NT2/D1 (cell line): ENCODE measurements at regions not wholly inside any gene's neighbourhood (a gene's known extent, or its start where the extent isn't known, plus 50 kb on each side); places are given as distances from the start of the nearest gene placed in this dataset.

Experiments
- DNase-seq: peaks from one replicate; pipeline ENCODE4 v3.0.0-alpha.2; 2011; ENCODE audit warnings: low read depth, low spot score
- H3K27me3 ChIP-seq: 2 replicates; pipeline ENCODE4 v1.6.0; 2011; ENCODE audit warnings: mild to moderate bottlenecking; ENCODE audit not compliant: insufficient read length, insufficient read depth
- H3K36me3 ChIP-seq: 2 replicates; pipeline ENCODE4 v1.6.1; 2011; ENCODE audit warnings: mild to moderate bottlenecking, low read length, mixed read lengths; ENCODE audit not compliant: insufficient read depth, insufficient read length
- H3K4me1 ChIP-seq: 2 replicates; pipeline ENCODE4 v1.5.1; 2011; ENCODE audit not compliant: insufficient read depth, insufficient read length
- H3K4me3 ChIP-seq: 2 replicates; pipeline ENCODE4 v1.5.1; 2011; ENCODE audit warnings: low read depth; ENCODE audit not compliant: insufficient read length
- H3K9ac ChIP-seq: 2 replicates; pipeline ENCODE4 v1.6.0; 2011; ENCODE audit warnings: low read depth; ENCODE audit not compliant: insufficient read length
- H3K9me3 ChIP-seq: 2 replicates; pipeline ENCODE4 v1.5.1; 2011; ENCODE audit warnings: mild to moderate bottlenecking, low read length; ENCODE audit not compliant: insufficient read depth
- SUZ12 ChIP-seq: IDR thresholded peaks from 2 replicates; pipeline ENCODE4 v1.6.1; 2011; ENCODE audit not compliant: insufficient read length, insufficient read depth; ENCODE audit errors: extremely low read depth
- YY1 ChIP-seq: IDR thresholded peaks from 2 replicates; pipeline ENCODE4 v1.6.1; 2011; ENCODE audit not compliant: insufficient read length, insufficient read depth
- ZNF274 ChIP-seq: IDR thresholded peaks from 2 replicates; pipeline ENCODE4 v1.6.1; 2011; ENCODE audit warnings: mild to moderate bottlenecking, low read depth, low read length

DNA sequence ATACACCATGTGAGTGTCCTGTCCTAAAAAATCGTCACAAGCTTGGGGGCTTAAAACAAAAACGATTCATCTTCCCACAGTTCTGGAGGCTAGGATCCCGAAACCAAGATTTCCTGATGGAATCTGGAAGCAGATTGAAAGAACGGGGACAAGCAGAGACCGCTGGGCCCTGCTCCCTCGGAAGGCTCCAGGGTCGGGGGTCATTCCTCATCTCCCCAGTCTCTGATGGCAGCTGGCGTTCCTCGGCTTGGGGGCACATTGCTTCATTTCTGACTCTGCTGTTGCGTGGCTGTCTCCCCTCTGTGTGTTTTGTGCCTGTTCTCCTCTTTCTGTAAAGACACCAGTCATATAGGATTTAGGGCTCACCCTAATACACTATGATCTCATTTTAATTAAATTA is 114.2 kb upstream of the TMPRSS2 start:
- H3K9me3 ChIP-seq, result peaks cover 17% of the 10 kb centered on the region
- H3K4me3 ChIP-seq, result no peak overlapping the region
- no peaks in the 10 kb centered on the region for H3K36me3 ChIP-seq
- H3K27me3 ChIP-seq, result no peaks in the 10 kb centered on the region
- no peak for TF ChIP-seq YY1
- TF ChIP-seq ZNF274, result no peak
- no peak for TF ChIP-seq SUZ12
- H3K9ac ChIP-seq, result no peak overlapping the region
- no peak for DNase-seq
- H3K4me1 ChIP-seq, result no peaks in the 10 kb centered on the region

DNA sequence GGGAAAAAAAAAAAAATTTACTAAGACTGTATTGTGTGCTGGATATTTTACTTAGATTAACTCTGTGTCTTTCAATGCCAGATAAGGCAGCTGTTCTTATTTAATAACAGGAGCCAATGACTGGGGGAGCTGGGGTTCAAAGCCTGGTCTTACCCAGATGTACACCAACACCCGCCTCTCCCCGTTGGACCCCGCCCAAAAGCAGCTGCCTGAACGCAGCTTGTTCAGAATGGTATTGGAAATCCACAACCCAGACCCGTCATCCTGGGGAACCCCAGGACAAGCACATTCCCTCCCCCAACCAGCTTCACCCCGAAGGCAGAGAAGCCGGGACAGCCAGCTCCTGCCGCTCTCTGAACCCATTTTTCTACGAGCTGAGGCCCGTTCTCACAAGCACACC is 113.6 kb upstream of the TMPRSS2 start:
- H3K9me3 ChIP-seq, result peaks cover 17% of the 10 kb centered on the region
- no peaks in the 10 kb centered on the region for H3K36me3 ChIP-seq
- H3K4me3 ChIP-seq, result no peak overlapping the region
- DNase-seq, result no peak
- H3K27me3 ChIP-seq, result no peaks in the 10 kb centered on the region
- TF ChIP-seq ZNF274 (no peak), SUZ12 (no peak), YY1 (no peak)
- no peak overlapping the region for H3K9ac ChIP-seq
- H3K4me1 ChIP-seq, result no peaks in the 10 kb centered on the region

- H3K9me3 ChIP-seq, result peaks cover 17% of the 10 kb centered on the region
- no peaks in the 10 kb centered on the region for H3K4me1 ChIP-seq
- no peaks in the 10 kb centered on the region for H3K36me3 ChIP-seq
- H3K9ac ChIP-seq, result no peak overlapping the region
- no peak overlapping the region for H3K4me3 ChIP-seq
- no peaks in the 10 kb centered on the region for H3K27me3 ChIP-seq
- DNase-seq, result no peak
- no peak for TF ChIP-seq SUZ12
- no peak for TF ChIP-seq ZNF274
- no peak for TF ChIP-seq YY1
Observed at GRCh38 chr21:41620982-41621381, 113.0 kb upstream of the TMPRSS2 start.

DNA sequence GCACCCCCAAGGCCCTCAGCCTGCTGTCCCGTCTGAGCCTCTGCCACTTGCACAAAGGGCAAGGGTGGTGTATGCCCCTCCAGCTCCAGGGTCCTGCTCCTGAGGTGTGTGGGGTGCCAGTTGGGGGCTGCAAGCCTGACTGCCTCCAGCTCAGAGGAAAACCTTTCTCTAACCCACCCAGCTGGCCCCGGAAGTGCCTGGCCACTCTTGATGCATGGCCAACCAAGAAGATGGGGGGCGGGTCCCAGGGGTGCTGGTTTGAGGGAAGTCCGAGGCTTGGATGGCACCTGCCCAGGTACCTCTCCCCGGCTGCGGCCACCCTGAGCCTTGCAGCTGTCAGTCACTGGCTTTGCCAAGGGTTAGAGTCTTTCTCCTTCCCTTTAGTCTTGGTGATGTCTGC is 112.6 kb upstream of the TMPRSS2 start:
- no peak overlapping the region for H3K9ac ChIP-seq
- peaks cover 17% of the 10 kb centered on the region for H3K9me3 ChIP-seq
- no peaks in the 10 kb centered on the region for H3K36me3 ChIP-seq
- no peak overlapping the region for H3K4me3 ChIP-seq
- no peaks in the 10 kb centered on the region for H3K27me3 ChIP-seq
- no peaks in the 10 kb centered on the region for H3K4me1 ChIP-seq
- TF ChIP-seq SUZ12 (no peak), YY1 (no peak), ZNF274 (no peak)
- DNase-seq, result no peak

DNA sequence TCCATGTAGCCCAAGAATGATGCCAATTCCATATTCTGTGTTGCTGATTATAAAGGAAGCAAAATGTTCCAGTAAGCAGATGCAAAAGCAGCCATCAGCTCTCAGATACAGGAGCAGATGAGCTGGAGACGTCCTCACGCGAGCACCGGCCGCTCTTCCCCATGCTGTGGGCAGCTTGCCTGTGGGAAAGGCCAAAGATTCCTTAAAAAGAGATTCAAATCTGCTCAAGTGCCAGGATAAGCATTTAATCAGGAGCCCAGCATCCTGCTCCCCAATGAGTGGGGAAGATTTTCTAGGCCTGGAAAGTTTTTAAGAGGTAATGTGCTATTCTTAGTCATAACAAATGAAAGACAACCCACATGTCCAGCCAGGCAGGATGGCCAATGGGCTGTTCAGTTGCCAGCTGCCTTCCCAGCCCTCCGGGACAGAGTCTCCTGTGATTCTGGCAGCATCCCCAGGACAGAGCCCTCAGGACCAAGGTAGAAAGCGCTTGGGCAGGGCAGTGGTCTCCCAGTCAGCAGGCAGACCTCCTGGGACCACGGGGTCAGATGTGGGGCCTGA is 108.2 kb upstream of the TMPRSS2 start:
- no peak for TF ChIP-seq ZNF274
- no peak for TF ChIP-seq YY1
- TF ChIP-seq SUZ12, result no peak
- Histone ChIP-seq H3K4me3 (no peak overlapping the region), H3K9me3 (no peaks in the 10 kb centered on the region), H3K4me1 (peaks cover 28% of the 10 kb centered on the region), H3K27me3 (no peaks in the 10 kb centered on the region), H3K9ac (no peak overlapping the region), H3K36me3 (no peaks in the 10 kb centered on the region)
- no peak for DNase-seq

DNA sequence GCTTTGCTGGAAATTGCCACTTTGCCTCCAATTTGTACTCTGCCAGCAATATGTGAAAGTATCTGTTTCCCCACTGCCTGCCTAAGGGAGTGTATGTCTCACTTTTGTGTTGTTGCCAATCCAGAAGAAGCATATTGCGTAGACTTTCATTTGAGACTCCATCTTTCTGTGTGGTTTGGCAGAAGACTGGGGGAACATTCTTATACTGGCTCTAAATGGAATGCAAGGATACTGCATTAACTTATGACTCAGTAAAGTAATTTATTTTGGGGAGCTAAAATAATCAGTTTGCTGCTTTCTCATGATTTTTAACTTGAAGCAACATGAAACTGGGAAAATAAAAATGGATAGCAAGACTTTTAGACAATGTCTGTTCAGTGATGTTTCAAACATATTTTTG is 107.7 kb upstream of the TMPRSS2 start:
- Histone ChIP-seq H3K27me3 (no peaks in the 10 kb centered on the region), H3K9me3 (no peaks in the 10 kb centered on the region), H3K4me3 (no peak overlapping the region), H3K4me1 (peaks cover 28% of the 10 kb centered on the region), H3K36me3 (no peaks in the 10 kb centered on the region), H3K9ac (no peak overlapping the region)
- DNase-seq, result no peak
- TF ChIP-seq ZNF274 (no peak), YY1 (no peak), SUZ12 (no peak)

DNA sequence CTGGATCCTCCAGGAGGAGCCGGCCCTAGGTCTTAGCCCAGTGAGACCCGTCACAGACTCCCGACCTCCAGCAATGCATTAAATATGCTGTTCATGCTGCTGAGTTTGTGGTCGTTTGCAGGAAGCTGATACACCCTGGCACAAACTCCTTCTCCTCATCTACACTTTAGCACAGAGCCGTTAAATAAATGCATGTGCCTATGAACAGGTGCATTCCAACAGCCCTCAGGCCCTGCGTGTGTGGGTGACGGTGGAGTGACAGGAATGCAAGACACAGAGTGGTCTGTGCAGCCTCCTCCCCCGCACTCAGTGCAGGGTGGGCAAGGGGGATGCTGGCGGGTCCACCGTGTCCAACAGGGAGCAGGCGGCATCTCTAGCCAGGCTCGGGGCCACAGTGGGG is 106.6 kb upstream of the TMPRSS2 start:
- Histone ChIP-seq H3K4me1 (peaks cover 28% of the 10 kb centered on the region), H3K9me3 (no peaks in the 10 kb centered on the region), H3K36me3 (no peaks in the 10 kb centered on the region), H3K4me3 (no peak overlapping the region), H3K27me3 (no peaks in the 10 kb centered on the region), H3K9ac (no peak overlapping the region)
- DNase-seq, result no peak
- TF ChIP-seq ZNF274, result no peak
- TF ChIP-seq YY1, result no peak
- TF ChIP-seq SUZ12, result no peak

GRCh38 chr21:41613533-41613909 is 105.6 kb upstream of the TMPRSS2 start:
- no peaks in the 10 kb centered on the region for H3K36me3 ChIP-seq
- peak overlapping the region; percentile 59 for H3K9ac ChIP-seq
- no peak for DNase-seq
- H3K27me3 ChIP-seq, result no peaks in the 10 kb centered on the region
- peaks cover 28% of the 10 kb centered on the region for H3K4me1 ChIP-seq
- TF ChIP-seq SUZ12, result no peak
- TF ChIP-seq ZNF274, result no peak
- TF ChIP-seq YY1, result no peak
- no peak overlapping the region for H3K4me3 ChIP-seq
- no peaks in the 10 kb centered on the region; the same call in 1 of the 2 replicates for H3K9me3 ChIP-seq
